Colonic mucosa (tissue), 4 donors: ENCODE measurements at regions not wholly inside any gene's neighbourhood (a gene's known extent, or its start where the extent isn't known, plus 50 kb on each side); places are given as distances from the start of the nearest gene placed in this dataset.
"Not testable (repeated sequence)": the region's sequence is repeated elsewhere in the genome, so short reads cannot be mapped to it uniquely, and the experiment has no call there.

Experiments used
- DNase-seq: peaks from one replicate; pipeline ENCODE4 v3.0.0-alpha.2; 2020
- H3K27ac ChIP-seq: fragments of 200-600 bp; one replicate; pipeline ENCODE4 v1.8.0; 2021
- H3K27me3 ChIP-seq: fragments of 200-600 bp; one replicate; pipeline ENCODE4 v1.8.0; 2021
- H3K36me3 ChIP-seq: fragments of 200-600 bp; one replicate; pipeline ENCODE4 v1.8.0; 2021
- H3K4me1 ChIP-seq: fragments of 200-600 bp; one replicate; pipeline ENCODE4 v1.8.0; 2021; ENCODE audit warnings: mild to moderate bottlenecking
- H3K4me3 ChIP-seq: fragments of 200-600 bp; one replicate; pipeline ENCODE4 v1.8.0; 2021
- H3K9ac ChIP-seq, 2 donors: one replicate each; pipeline ENCODE4 v1.7.0; 2013; ENCODE audit warnings: control low read depth in 2 of 2, low read depth in 2 of 2, low read length in 2 of 2
- H3K9me3 ChIP-seq: fragments of 200-600 bp; one replicate; pipeline ENCODE4 v1.8.0; 2021
- intact Hi-C: fragments of 100-400 bp; cut with DNase I; formaldehyde crosslinking; loops from one replicate; pipeline ENCODE4 v1.14.1; 2022
- TF ChIP-seq, protein P1 (sequence below): fragments of 200-600 bp; IDR thresholded peaks from one replicate; pipeline ENCODE4 v1.8.0; 2022; ENCODE audit warnings: antibody characterized with exemption, mild to moderate bottlenecking
- donor health status: healthy.
- donor health status: DM: no; HTN: no; CAD: no.
- donor health status: DM: no; HTN: no; CAD: no.

GRCh38 chr5:86500947-86501346 is 116.8 kb upstream of the COX7C start:
- intact Hi-C loops = no loop called here
- TF ChIP-seq, protein P1, sequence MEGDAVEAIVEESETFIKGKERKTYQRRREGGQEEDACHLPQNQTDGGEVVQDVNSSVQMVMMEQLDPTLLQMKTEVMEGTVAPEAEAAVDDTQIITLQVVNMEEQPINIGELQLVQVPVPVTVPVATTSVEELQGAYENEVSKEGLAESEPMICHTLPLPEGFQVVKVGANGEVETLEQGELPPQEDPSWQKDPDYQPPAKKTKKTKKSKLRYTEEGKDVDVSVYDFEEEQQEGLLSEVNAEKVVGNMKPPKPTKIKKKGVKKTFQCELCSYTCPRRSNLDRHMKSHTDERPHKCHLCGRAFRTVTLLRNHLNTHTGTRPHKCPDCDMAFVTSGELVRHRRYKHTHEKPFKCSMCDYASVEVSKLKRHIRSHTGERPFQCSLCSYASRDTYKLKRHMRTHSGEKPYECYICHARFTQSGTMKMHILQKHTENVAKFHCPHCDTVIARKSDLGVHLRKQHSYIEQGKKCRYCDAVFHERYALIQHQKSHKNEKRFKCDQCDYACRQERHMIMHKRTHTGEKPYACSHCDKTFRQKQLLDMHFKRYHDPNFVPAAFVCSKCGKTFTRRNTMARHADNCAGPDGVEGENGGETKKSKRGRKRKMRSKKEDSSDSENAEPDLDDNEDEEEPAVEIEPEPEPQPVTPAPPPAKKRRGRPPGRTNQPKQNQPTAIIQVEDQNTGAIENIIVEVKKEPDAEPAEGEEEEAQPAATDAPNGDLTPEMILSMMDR = no peak

DNA sequence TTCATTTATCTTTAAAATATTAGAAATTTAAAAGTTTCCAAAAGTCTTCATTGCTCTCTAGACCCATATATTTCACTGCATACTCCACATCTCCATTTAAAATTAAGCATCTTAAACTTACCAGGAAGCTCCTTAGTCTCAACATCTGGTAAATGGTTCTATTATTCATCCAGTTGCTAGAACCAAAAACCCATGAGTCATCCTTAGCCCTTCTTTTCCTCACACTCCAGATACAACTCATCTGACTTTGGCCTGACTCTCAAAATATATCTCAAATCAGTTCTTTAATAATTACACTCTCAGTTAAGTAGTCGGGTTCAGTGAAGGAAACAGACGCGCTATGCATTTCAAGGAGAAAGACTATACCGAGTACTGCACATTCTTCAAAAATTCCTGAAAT is 110.2 kb upstream of the COX7C start:
- Histone ChIP-seq H3K27ac (no peak overlapping the region), H3K4me3 (no peak overlapping the region), H3K9me3 (no peaks in the 10 kb centered on the region), H3K27me3 (no peaks in the 10 kb centered on the region), H3K9ac (no peak overlapping the region), H3K36me3 (no peaks in the 10 kb centered on the region), H3K4me1 (no peaks in the 10 kb centered on the region)
- TF ChIP-seq, protein P1 = no peak
- intact Hi-C loops = no loop called here
- no peak for DNase-seq

More at GRCh38 chr5:86500947-86501346, 116.8 kb upstream of the COX7C start:
- H3K36me3 ChIP-seq = no peaks in the 10 kb centered on the region
- H3K27me3 ChIP-seq = no peaks in the 10 kb centered on the region
- H3K27ac ChIP-seq = no peak overlapping the region
- no peaks in the 10 kb centered on the region for H3K9me3 ChIP-seq
- no peak overlapping the region for H3K9ac ChIP-seq
- H3K4me1 ChIP-seq = no peaks in the 10 kb centered on the region
- no peak overlapping the region for H3K4me3 ChIP-seq
- no peak for DNase-seq

- intact Hi-C loops, H3K4me3 ChIP-seq, H3K27ac ChIP-seq, H3K27me3 ChIP-seq, DNase-seq, H3K9me3 ChIP-seq, H3K4me1 ChIP-seq, H3K36me3 ChIP-seq, H3K9ac ChIP-seq: not testable (repeated sequence)
Measured at GRCh38 chr5:86510330-86510915, 107.3 kb upstream of the COX7C start.

- intact Hi-C loops = no loop called here
- no peak for DNase-seq
- H3K27ac ChIP-seq = no peak overlapping the region
- H3K4me3 ChIP-seq = no peak overlapping the region
- H3K4me1 ChIP-seq = no peaks in the 10 kb centered on the region
- H3K9ac ChIP-seq = no peak overlapping the region
- TF ChIP-seq, protein P1 = no peak
- H3K27me3 ChIP-seq = no peaks in the 10 kb centered on the region
- no peaks in the 10 kb centered on the region for H3K36me3 ChIP-seq
- no peaks in the 10 kb centered on the region for H3K9me3 ChIP-seq
Measured at GRCh38 chr5:86523718-86524117, 94.0 kb upstream of the COX7C start.

- no peaks in the 10 kb centered on the region for H3K9me3 ChIP-seq
- TF ChIP-seq, protein P1 = no peak
- no peak overlapping the region for H3K9ac ChIP-seq
- DNase-seq = no peak
- no peaks in the 10 kb centered on the region for H3K27me3 ChIP-seq
- H3K27ac ChIP-seq = no peak overlapping the region
- H3K36me3 ChIP-seq = no peaks in the 10 kb centered on the region
- no peaks in the 10 kb centered on the region for H3K4me1 ChIP-seq
- no peak overlapping the region for H3K4me3 ChIP-seq
- intact Hi-C loops = no loop called here
Measured at GRCh38 chr5:86525622-86526021, 92.1 kb upstream of the COX7C start.

DNA sequence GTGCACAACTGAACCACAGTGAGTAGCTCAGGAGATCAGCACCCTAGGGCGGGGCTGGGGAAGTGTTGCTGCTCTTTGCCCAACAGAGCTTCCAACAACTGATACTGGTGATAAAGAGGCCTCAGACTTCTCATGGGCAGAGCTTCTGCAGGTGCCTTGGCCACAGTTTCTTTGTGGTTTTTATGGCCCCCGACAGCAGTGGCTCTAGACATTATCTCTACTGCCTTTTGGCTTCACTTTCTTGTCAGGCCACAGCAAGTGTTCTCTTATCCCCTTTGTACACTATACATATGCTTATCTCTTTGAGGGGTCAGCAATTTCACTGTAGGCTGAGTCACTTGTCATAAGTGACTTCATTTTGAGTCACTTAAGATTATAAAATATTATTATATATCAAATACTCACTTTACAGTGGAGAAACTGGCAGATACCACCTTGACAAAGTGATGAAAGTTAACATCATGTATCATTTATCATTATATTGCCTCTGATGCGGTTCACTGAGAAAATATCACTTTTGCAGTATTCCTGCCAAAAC is 90.9 kb upstream of the COX7C start:
- no peak overlapping the region for H3K9ac ChIP-seq
- no peak overlapping the region for H3K27ac ChIP-seq
- DNase-seq = no peak
- no peak overlapping the region for H3K4me3 ChIP-seq
- no peaks in the 10 kb centered on the region for H3K36me3 ChIP-seq
- H3K9me3 ChIP-seq = no peaks in the 10 kb centered on the region
- intact Hi-C loops = no loop called here
- H3K4me1 ChIP-seq = no peaks in the 10 kb centered on the region
- TF ChIP-seq, protein P1 = no peak
- H3K27me3 ChIP-seq = no peaks in the 10 kb centered on the region
